ENCODE measurements at regions not wholly inside any gene's neighbourhood (a gene's known extent, or its start where the extent isn't known, plus 50 kb on each side); places are given as distances from the start of the nearest gene placed in this dataset.

- no peak overlapping the region for H3K27ac Mint-ChIP-seq (ENCODE audit: low read depth, unreplicated experiment)
- CTCF ChIA-PET, result interaction anchor here (0.5 to 1.3 kb wide), 3 partner anchors 11 to 730 kb away, joined by 3 to 4 read pairs (median 3); no protein-coding TSS in a partner anchor
- no peaks in the 10 kb centered on the region for H3K9me3 Mint-ChIP-seq (ENCODE audit: unreplicated experiment)
- POLR2A ChIA-PET, result interaction anchor here (1.2 kb wide), 1 partner anchor 16 kb away, joined by 3 read pairs; no protein-coding TSS in a partner anchor
- no peaks in the 10 kb centered on the region for H3K4me1 Mint-ChIP-seq (ENCODE audit: insufficient read depth, unreplicated experiment)
- BruUV-seq (replicated peaks), result no TSS peak
- no peak for DNase-seq (ENCODE audit: unreplicated experiment)
- H3K27me3 Mint-ChIP-seq (ENCODE audit: insufficient read depth, unreplicated experiment), result no peaks in the 10 kb centered on the region
- no peaks in the 10 kb centered on the region for H3K36me3 Mint-ChIP-seq (ENCODE audit: insufficient read depth, unreplicated experiment)
- TF ChIP-seq, protein P1, sequence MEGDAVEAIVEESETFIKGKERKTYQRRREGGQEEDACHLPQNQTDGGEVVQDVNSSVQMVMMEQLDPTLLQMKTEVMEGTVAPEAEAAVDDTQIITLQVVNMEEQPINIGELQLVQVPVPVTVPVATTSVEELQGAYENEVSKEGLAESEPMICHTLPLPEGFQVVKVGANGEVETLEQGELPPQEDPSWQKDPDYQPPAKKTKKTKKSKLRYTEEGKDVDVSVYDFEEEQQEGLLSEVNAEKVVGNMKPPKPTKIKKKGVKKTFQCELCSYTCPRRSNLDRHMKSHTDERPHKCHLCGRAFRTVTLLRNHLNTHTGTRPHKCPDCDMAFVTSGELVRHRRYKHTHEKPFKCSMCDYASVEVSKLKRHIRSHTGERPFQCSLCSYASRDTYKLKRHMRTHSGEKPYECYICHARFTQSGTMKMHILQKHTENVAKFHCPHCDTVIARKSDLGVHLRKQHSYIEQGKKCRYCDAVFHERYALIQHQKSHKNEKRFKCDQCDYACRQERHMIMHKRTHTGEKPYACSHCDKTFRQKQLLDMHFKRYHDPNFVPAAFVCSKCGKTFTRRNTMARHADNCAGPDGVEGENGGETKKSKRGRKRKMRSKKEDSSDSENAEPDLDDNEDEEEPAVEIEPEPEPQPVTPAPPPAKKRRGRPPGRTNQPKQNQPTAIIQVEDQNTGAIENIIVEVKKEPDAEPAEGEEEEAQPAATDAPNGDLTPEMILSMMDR (IDR thresholded peaks at IDR 0.05; ENCODE audit: unreplicated experiment), result no peak
- intact Hi-C loops (cut with micrococcal nuclease), result no loop called here
- no peak overlapping the region for H3K4me3 Mint-ChIP-seq (ENCODE audit: unreplicated experiment)
These were observed 870.2 kb downstream of the CBLN2 start for GRCh38 chr18:71673954-71674353.

DNA sequence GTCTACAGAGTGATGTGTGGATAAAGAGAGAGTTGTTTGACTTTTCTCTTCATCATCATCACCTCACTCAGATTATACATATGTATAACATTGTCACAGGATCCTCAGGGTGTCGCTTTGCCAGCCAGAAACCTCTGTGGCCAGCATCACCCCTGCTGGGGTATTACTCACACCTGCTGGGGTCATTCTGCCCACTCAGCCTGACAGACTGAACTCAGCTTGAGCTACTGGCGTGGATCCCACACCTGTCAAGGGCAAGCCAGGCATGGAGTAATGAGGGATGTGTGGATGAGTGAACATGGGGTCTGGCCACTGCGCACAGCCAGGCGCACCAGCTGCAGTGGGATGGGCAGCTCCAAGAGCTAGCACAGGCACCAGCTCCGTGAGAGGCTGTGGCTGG, 870.6 kb downstream of the CBLN2 start:
- BruUV-seq (replicated peaks), result no TSS peak
- Mint-ChIP-seq H3K4me3 (ENCODE audit: unreplicated experiment) (no peak overlapping the region), H3K9me3 (ENCODE audit: unreplicated experiment) (no peaks in the 10 kb centered on the region), H3K36me3 (ENCODE audit: insufficient read depth, unreplicated experiment) (no peaks in the 10 kb centered on the region), H3K27ac (ENCODE audit: low read depth, unreplicated experiment) (no peak overlapping the region), H3K4me1 (ENCODE audit: insufficient read depth, unreplicated experiment) (no peaks in the 10 kb centered on the region), H3K27me3 (ENCODE audit: insufficient read depth, unreplicated experiment) (no peaks in the 10 kb centered on the region)
- POLR2A ChIA-PET, result interaction anchor here (1.2 kb wide), 1 partner anchor 17 kb away, joined by 3 read pairs; no protein-coding TSS in a partner anchor
- CTCF ChIA-PET, result interaction anchor here (0.5 to 1.3 kb wide), 3 partner anchors 12 to 730 kb away, joined by 3 to 4 read pairs (median 3); no protein-coding TSS in a partner anchor
- intact Hi-C loops (cut with micrococcal nuclease), result no loop called here
- TF ChIP-seq, protein P1 (IDR thresholded peaks at IDR 0.05; ENCODE audit: unreplicated experiment), result no peak
- DNase-seq (ENCODE audit: unreplicated experiment), result no peak

DNA sequence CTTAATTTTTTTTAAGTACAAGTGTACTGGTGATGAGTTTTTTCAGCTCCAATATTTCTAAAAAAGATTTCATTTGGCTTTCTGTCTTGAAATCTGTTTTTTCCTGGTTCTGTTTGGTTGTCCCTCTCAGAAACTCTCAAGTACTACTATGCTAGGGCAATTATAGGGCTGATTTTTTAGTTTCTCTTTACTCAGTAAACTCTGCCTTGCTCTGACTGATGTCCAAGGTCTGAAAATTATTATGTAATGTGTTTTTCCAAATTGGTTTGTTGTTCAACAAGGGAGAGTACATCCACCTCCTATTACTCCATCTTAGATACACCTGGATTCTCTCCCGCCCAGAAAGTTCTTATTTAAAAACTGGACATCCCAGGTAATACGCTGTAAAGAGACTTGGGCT, 877.7 kb downstream of the CBLN2 start:
- TF ChIP-seq, protein P1 (IDR thresholded peaks at IDR 0.05; ENCODE audit: unreplicated experiment), result no peak
- Mint-ChIP-seq H3K9me3 (ENCODE audit: unreplicated experiment) (no peaks in the 10 kb centered on the region), H3K4me1 (ENCODE audit: insufficient read depth, unreplicated experiment) (no peaks in the 10 kb centered on the region), H3K36me3 (ENCODE audit: insufficient read depth, unreplicated experiment) (no peaks in the 10 kb centered on the region), H3K27ac (ENCODE audit: low read depth, unreplicated experiment) (no peak overlapping the region), H3K27me3 (ENCODE audit: insufficient read depth, unreplicated experiment) (no peaks in the 10 kb centered on the region), H3K4me3 (ENCODE audit: unreplicated experiment) (no peak overlapping the region)
- DNase-seq (ENCODE audit: unreplicated experiment), result no peak
- ChIA-PET POLR2A (no interaction called here), CTCF (no interaction called here)
- intact Hi-C loops (cut with micrococcal nuclease), result no loop called here
- BruUV-seq (replicated peaks), result no TSS peak

DNA sequence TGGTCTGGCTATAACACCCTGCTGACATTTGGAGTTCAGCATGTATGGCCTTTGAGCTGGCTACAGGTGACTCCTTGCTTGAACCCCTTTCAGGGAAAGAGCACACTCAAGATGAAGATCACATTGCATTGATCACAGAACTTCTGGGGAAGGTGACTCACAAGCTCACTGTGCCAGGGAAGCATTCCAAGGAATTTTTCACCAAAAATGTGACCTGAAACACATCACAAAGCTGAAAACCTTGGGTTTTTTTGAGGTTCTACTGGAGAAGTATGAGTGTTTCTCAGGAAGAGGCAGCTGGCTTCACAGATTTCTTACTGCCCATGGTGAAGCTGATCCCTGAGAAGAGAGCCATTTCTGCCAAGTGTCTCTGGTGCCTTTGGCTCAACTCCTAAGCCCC, 879.0 kb downstream of the CBLN2 start:
- Mint-ChIP-seq H3K36me3 (ENCODE audit: insufficient read depth, unreplicated experiment) (no peaks in the 10 kb centered on the region), H3K9me3 (ENCODE audit: unreplicated experiment) (no peaks in the 10 kb centered on the region), H3K4me1 (ENCODE audit: insufficient read depth, unreplicated experiment) (no peaks in the 10 kb centered on the region), H3K27me3 (ENCODE audit: insufficient read depth, unreplicated experiment) (no peaks in the 10 kb centered on the region), H3K27ac (ENCODE audit: low read depth, unreplicated experiment) (no peak overlapping the region), H3K4me3 (ENCODE audit: unreplicated experiment) (no peak overlapping the region)
- TF ChIP-seq, protein P1 (IDR thresholded peaks at IDR 0.05; ENCODE audit: unreplicated experiment), result no peak
- peak; percentile 18 for DNase-seq (ENCODE audit: unreplicated experiment)
- POLR2A ChIA-PET, result no interaction called here
- CTCF ChIA-PET, result no interaction called here
- no TSS peak for BruUV-seq (replicated peaks)
- intact Hi-C loops (cut with micrococcal nuclease), result no loop called here

All from MCF 10A (cell line).